ENCODE measurements at regions not wholly inside any gene's neighbourhood (a gene's known extent, or its start where the extent isn't known, plus 50 kb on each side); places are given as distances from the start of the nearest gene placed in this dataset.

DNA sequence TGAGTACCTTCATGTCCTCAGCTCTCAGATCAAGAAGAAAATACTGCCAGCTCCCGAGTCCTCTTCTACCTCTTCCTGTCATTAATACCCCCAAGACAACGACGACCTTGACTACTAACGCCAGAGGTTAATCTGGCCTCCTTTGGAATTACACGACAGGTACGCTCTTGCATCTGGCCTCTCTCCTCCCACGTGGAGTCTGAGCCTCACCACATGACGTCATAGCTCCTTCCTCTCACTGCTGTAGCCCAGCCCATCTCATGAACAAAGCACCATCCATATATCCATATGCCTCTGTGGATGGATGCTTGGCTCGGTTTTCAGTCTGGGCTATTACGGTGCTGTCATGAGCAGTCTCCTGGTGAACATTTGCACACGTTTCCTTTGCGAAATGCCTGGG, 110.2 kb upstream of the TNRC6C start:
- 24% methylated on average over 12 of the region's 12 CpGs for WGBS (ENCODE audit: insufficient coverage, low coverage, missing lambda C conversion rate)
- Histone ChIP-seq H3K27ac (ENCODE audit: extremely low read depth, low read depth, low read length) (no peak overlapping the region), H3K9ac (ENCODE audit: insufficient read depth in 1 of 2, low read depth in 2 of 2, low read length in 2 of 2) (no peak overlapping the region), H3K4me3 (no peak overlapping the region), H3K4me1 (replicated peaks in 1 of 2; ENCODE audit: control insufficient read depth in 2 of 2, insufficient read depth in 2 of 2, low read length in 2 of 2) (peaks cover 0 to 9% of the 10 kb centered on the region in 2 experiments; a peak in 4 of 5 replicates), H4K20me1 (replicated peaks; ENCODE audit: control insufficient read depth, insufficient read depth, low read length) (peaks cover 2% of the 10 kb centered on the region; the same call in 1 of the 2 replicates), H3K9me3 (replicated peaks; ENCODE audit: control insufficient read depth, insufficient read depth, low read depth, low read length) (no peaks in the 10 kb centered on the region), H3K79me2 (ENCODE audit: control insufficient read depth, insufficient read depth, low read length) (no peaks in the 10 kb centered on the region), H3K9me1 (ENCODE audit: control insufficient read depth, insufficient read depth, low read length) (peaks cover 4% of the 10 kb centered on the region), H3K36me3 (ENCODE audit: control insufficient read depth, insufficient read depth, low read length) (no peaks in the 10 kb centered on the region), H2AFZ (ENCODE audit: low read depth, low read length) (peak overlapping the region; percentile 33; the same call in 1 of the 2 replicates), H3K4me2 (ENCODE audit: insufficient read depth, low read length) (peak overlapping the region; percentile 41; the same call in 1 of the 2 replicates), H3K27me3 (ENCODE audit: control insufficient read depth in 2 of 2, insufficient read depth in 2 of 2, low read length in 2 of 2) (peaks cover 0 to 16% of the 10 kb centered on the region in 2 experiments; a peak in 3 of 5 replicates)
- peak; percentile 35 to 79 (median 62) for DNase-seq (ENCODE audit: extremely low read depth in 1 of 4, low spot score in 3 of 4)
- no peak for FAIRE-seq
- peak; percentile 74 for ATAC-seq
- CTCF ChIA-PET (ENCODE audit: low intra/inter-chr PET ratio) = no interaction called here
- in situ Hi-C loops (cut with MboI) = no loop called here
- intact Hi-C loops (cut with micrococcal nuclease) = loop anchor here (5.0 kb wide), 1 partner anchor 169 kb away; no protein-coding TSS in a partner anchor
- BruUV-seq (replicated peaks) = no TSS peak
- POLR2A ChIA-PET = interaction anchor here (1.0 to 1.6 kb wide), 3 partner anchors 14 to 39 kb away, joined by 3 to 4 read pairs (median 3); no protein-coding TSS in a partner anchor
- TF ChIP-seq EHMT2 (IDR thresholded peaks at IDR 0.05) (0 out of 2 replicates have a peak, but pooled peaks have one; percentile 24), ZEB2 (IDR thresholded peaks at IDR 0.05) (0 out of 2 replicates have a peak, but pooled peaks have one; percentile 33), POLR2AphosphoS2 (IDR thresholded peaks at IDR 0.05; ENCODE audit: low read length) (no peak), JUNB (CRISPR knock-in tag; conservative IDR thresholded peaks at IDR 0.05) (peak; percentile 68; the same call in 1 of the 2 replicates), ZNF134 (CRISPR knock-in tag; conservative IDR thresholded peaks at IDR 0.05) (no peak), ESRRA (IDR thresholded peaks at IDR 0.05; ENCODE audit: borderline replicate concordance, low read depth) (peak; percentile 52; the same call in 1 of the 2 replicates), TEAD2 (tag; IDR thresholded peaks at IDR 0.05) (no peak), ATF1 (CRISPR knock-in tag; IDR thresholded peaks at IDR 0.05) (peak; percentile 19; the same call in 1 of the 2 replicates), ATF1 (tag; IDR thresholded peaks at IDR 0.05) (peak; percentile 86), ZNF143 (CRISPR knock-in tag; IDR thresholded peaks at IDR 0.05) (no peak), CREB1 (IDR thresholded peaks at IDR 0.05) (no peak), CREB1 (CRISPR knock-in tag; IDR thresholded peaks at IDR 0.05) (peak; percentile 77), CREM (IDR thresholded peaks at IDR 0.05; ENCODE audit: low read depth) (peak; percentile 89), JUN (IDR thresholded peaks at IDR 0.05; ENCODE audit: borderline replicate concordance, low read depth, low read length) (peak; percentile 73; the same call in 1 of the 2 replicates), JUN (CRISPR knock-in tag; IDR thresholded peaks at IDR 0.05; ENCODE audit: borderline replicate concordance) (no peak)
- TF ChIP-seq, protein P1, sequence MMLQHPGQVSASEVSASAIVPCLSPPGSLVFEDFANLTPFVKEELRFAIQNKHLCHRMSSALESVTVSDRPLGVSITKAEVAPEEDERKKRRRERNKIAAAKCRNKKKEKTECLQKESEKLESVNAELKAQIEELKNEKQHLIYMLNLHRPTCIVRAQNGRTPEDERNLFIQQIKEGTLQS (IDR thresholded peaks at IDR 0.05) = peak; percentile 93
- TF ChIP-seq, protein P1 (CRISPR knock-in tag; conservative IDR thresholded peaks at IDR 0.05) = no peak
- TF ChIP-seq, protein P2, sequence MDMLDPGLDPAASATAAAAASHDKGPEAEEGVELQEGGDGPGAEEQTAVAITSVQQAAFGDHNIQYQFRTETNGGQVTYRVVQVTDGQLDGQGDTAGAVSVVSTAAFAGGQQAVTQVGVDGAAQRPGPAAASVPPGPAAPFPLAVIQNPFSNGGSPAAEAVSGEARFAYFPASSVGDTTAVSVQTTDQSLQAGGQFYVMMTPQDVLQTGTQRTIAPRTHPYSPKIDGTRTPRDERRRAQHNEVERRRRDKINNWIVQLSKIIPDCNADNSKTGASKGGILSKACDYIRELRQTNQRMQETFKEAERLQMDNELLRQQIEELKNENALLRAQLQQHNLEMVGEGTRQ (CRISPR knock-in tag; IDR thresholded peaks at IDR 0.05) = no peak
- TF ChIP-seq, protein P3, sequence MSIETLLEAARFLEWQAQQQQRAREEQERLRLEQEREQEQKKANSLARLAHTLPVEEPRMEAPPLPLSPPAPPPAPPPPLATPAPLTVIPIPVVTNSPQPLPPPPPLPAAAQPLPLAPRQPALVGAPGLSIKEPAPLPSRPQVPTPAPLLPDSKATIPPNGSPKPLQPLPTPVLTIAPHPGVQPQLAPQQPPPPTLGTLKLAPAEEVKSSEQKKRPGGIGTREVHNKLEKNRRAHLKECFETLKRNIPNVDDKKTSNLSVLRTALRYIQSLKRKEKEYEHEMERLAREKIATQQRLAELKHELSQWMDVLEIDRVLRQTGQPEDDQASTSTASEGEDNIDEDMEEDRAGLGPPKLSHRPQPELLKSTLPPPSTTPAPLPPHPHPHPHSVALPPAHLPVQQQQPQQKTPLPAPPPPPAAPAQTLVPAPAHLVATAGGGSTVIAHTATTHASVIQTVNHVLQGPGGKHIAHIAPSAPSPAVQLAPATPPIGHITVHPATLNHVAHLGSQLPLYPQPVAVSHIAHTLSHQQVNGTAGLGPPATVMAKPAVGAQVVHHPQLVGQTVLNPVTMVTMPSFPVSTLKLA (conservative IDR thresholded peaks at IDR 0.05) = peak in 1 of 2 experiments; percentile 25; a peak in 2 of 4 replicates
- TF ChIP-seq, protein P4, sequence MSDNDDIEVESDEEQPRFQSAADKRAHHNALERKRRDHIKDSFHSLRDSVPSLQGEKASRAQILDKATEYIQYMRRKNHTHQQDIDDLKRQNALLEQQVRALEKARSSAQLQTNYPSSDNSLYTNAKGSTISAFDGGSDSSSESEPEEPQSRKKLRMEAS (CRISPR knock-in tag; IDR thresholded peaks at IDR 0.05) = peak; percentile 53
- TF ChIP-seq, protein P5, sequence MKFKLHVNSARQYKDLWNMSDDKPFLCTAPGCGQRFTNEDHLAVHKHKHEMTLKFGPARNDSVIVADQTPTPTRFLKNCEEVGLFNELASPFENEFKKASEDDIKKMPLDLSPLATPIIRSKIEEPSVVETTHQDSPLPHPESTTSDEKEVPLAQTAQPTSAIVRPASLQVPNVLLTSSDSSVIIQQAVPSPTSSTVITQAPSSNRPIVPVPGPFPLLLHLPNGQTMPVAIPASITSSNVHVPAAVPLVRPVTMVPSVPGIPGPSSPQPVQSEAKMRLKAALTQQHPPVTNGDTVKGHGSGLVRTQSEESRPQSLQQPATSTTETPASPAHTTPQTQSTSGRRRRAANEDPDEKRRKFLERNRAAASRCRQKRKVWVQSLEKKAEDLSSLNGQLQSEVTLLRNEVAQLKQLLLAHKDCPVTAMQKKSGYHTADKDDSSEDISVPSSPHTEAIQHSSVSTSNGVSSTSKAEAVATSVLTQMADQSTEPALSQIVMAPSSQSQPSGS (CRISPR knock-in tag; IDR thresholded peaks at IDR 0.05) = peak; percentile 89; the same call in 1 of the 2 replicates
